PC-9 (cell line): ENCODE measurements at regions not wholly inside any gene's neighbourhood (a gene's known extent, or its start where the extent isn't known, plus 50 kb on each side); places are given as distances from the start of the nearest gene placed in this dataset.

Experiments used
- BruUV-seq: library from RNA; stranded (reverse); fragments of 400-500 nt; replicated peaks from 2 replicates; lab custom pipeline; 2021; lab: Mats Ljungman, UMichigan
- CTCF ChIA-PET: fragments of 300-600 bp; sonication (Branson Sonifier 250); formaldehyde crosslinking; loops from one replicate; lab custom pipeline; 2022; ENCODE audit warnings: antibody characterized with exemption; lab: Charles Lee
- POLR2A ChIA-PET: fragments of 300-600 bp; sonication (Branson Sonifier 250); formaldehyde crosslinking; loops from one replicate; lab custom pipeline; 2022; ENCODE audit warnings: antibody characterized with exemption; ENCODE audit not compliant: unreplicated experiment; lab: Charles Lee
- DNase-seq, 2 experiments: peaks; one replicate each; pipeline versions ENCODE4 v3.0.0 to v3.0.0-alpha.2; 2015 to 2022; ENCODE audit warnings: mixed read lengths in 1 of 2
- H2AFZ ChIP-seq: fragments of 200-600 bp; sonication (generic); 2 replicates; pipeline ENCODE4 v1.8.1; 2017; ENCODE audit warnings: antibody characterized with exemption
- H3F3A ChIP-seq: fragments of 200-600 bp; sonication (generic); 2 replicates; pipeline ENCODE4 v1.8.1; 2017; ENCODE audit warnings: antibody characterized with exemption, mild to moderate bottlenecking, low read depth; ENCODE audit not compliant: insufficient read depth
- H3K27ac ChIP-seq: fragments of 200-600 bp; sonication (generic); 2 replicates; pipeline ENCODE4 v1.6.1; 2016; ENCODE audit warnings: mixed run types
- H3K27me3 ChIP-seq: fragments of 200-600 bp; sonication (generic); 2 replicates; pipeline ENCODE4 v1.6.1; 2016; ENCODE audit warnings: low read depth, mixed run types; ENCODE audit not compliant: insufficient read depth
- H3K36me3 ChIP-seq: fragments of 200-600 bp; sonication (generic); 2 replicates; pipeline ENCODE4 v1.6.1; 2016; ENCODE audit warnings: low read depth, mixed run types
- H3K4me1 ChIP-seq: fragments of 200-600 bp; sonication (generic); replicated peaks from 2 replicates; pipeline ENCODE4 v1.6.1; 2016; ENCODE audit warnings: mixed run types; ENCODE audit not compliant: insufficient read depth
- H3K4me2 ChIP-seq: fragments of 200-600 bp; sonication (generic); 2 replicates; pipeline ENCODE4 v1.6.1; 2017; ENCODE audit warnings: mixed run types
- H3K4me3 ChIP-seq: fragments of 200-600 bp; sonication (generic); 2 replicates; pipeline ENCODE4 v1.6.1; 2016; ENCODE audit warnings: mixed run types
- H3K79me2 ChIP-seq: fragments of 200-600 bp; sonication (generic); 2 replicates; pipeline ENCODE4 v1.6.1; 2017; ENCODE audit warnings: low read depth, mixed run types
- H3K9me2 ChIP-seq: fragments of 200-600 bp; sonication (generic); 2 replicates; pipeline ENCODE4 v1.8.1; 2017; ENCODE audit warnings: mild to moderate bottlenecking; ENCODE audit not compliant: insufficient read depth
- H3K9me3 ChIP-seq: fragments of 200-600 bp; sonication (generic); 2 replicates; pipeline ENCODE4 v1.8.1; 2016; ENCODE audit warnings: low read depth; ENCODE audit not compliant: insufficient read depth
- H4K20me1 ChIP-seq: fragments of 200-600 bp; sonication (generic); 2 replicates; pipeline ENCODE4 v1.8.1; 2017; ENCODE audit not compliant: insufficient read depth
- CTCF ChIP-seq: fragments of 200-600 bp; sonication (generic); conservative IDR thresholded peaks from 2 replicates; pipeline ENCODE4 v1.6.1; 2017; ENCODE audit warnings: mixed run types, antibody characterized with exemption, mild to moderate bottlenecking, moderate library complexity
- EZH2 ChIP-seq: fragments of 200-600 bp; sonication (generic); IDR thresholded peaks from 2 replicates; pipeline ENCODE4 v1.8.0; 2017; ENCODE audit warnings: antibody characterized with exemption, low read depth
- intact Hi-C: fragments of 100-400 bp; cut with micrococcal nuclease; formaldehyde crosslinking; loops from one replicate; pipeline ENCODE4 v1.10.0; 2022; ENCODE audit not compliant: unreplicated experiment

- H3K4me3 ChIP-seq, result no peak overlapping the region
- no peaks in the 10 kb centered on the region for H3F3A ChIP-seq
- intact Hi-C loops, result no loop called here
- H3K9me2 ChIP-seq, result no peaks in the 10 kb centered on the region
- no peaks in the 10 kb centered on the region for H3K9me3 ChIP-seq
- TF ChIP-seq EZH2 (no peak), CTCF (no peak)
- peaks cover 18% of the 10 kb centered on the region; the same call in 1 of the 2 replicates for H3K27me3 ChIP-seq
- no peak overlapping the region for H3K4me2 ChIP-seq
- H2AFZ ChIP-seq, result no peak overlapping the region
- ChIA-PET CTCF (no interaction called here), POLR2A (no interaction called here)
- H3K79me2 ChIP-seq, result no peaks in the 10 kb centered on the region
- no peaks in the 10 kb centered on the region for H3K36me3 ChIP-seq
- BruUV-seq, result no TSS peak
- no peak for DNase-seq
- no peak overlapping the region for H3K27ac ChIP-seq
- no peaks in the 10 kb centered on the region for H4K20me1 ChIP-seq
- no peaks in the 10 kb centered on the region for H3K4me1 ChIP-seq
Observed at GRCh38 chr10:128456271-128456670, 330.0 kb upstream of the MKI67 start.

DNA sequence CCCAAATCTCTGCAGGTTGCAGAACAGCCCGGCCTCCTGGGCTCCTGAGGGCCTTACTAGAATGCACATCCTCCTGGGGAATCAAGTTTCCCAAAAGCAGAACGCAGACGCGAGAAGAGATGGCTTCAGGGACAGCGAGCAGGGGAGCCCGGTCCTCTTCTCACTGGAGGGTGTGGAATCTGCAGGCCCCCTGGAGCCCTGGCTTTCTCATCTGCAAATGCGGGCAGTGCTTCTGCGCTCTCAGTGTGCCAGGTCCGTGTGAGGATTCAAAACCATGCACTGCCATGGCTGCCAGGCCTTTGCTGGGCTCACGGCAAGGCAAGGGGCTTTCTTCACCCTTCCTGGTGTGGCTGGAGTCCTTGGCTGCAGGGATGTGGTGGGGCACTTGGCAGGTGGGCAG is 330.9 kb upstream of the MKI67 start:
- no peaks in the 10 kb centered on the region for H3K36me3 ChIP-seq
- no peaks in the 10 kb centered on the region for H4K20me1 ChIP-seq
- ChIA-PET CTCF (no interaction called here), POLR2A (no interaction called here)
- H3K79me2 ChIP-seq, result no peaks in the 10 kb centered on the region
- no peaks in the 10 kb centered on the region for H3F3A ChIP-seq
- BruUV-seq, result no TSS peak
- no peak overlapping the region for H3K4me3 ChIP-seq
- DNase-seq, result no peak
- H3K9me2 ChIP-seq, result no peaks in the 10 kb centered on the region
- intact Hi-C loops, result no loop called here
- H2AFZ ChIP-seq, result no peak overlapping the region
- H3K27me3 ChIP-seq, result peaks cover 21% of the 10 kb centered on the region
- H3K27ac ChIP-seq, result no peak overlapping the region
- no peaks in the 10 kb centered on the region for H3K9me3 ChIP-seq
- H3K4me1 ChIP-seq, result no peaks in the 10 kb centered on the region
- H3K4me2 ChIP-seq, result no peak overlapping the region
- TF ChIP-seq EZH2 (no peak), CTCF (no peak)

- Histone ChIP-seq H3K4me1 (no peaks in the 10 kb centered on the region), H3K9me3 (no peaks in the 10 kb centered on the region), H4K20me1 (no peaks in the 10 kb centered on the region), H3K4me2 (no peak overlapping the region), H3K9me2 (no peaks in the 10 kb centered on the region), H3K27me3 (peaks cover 34% of the 10 kb centered on the region), H3K79me2 (no peaks in the 10 kb centered on the region), H3K4me3 (no peak overlapping the region), H3K36me3 (no peaks in the 10 kb centered on the region), H3F3A (no peaks in the 10 kb centered on the region), H3K27ac (no peak overlapping the region), H2AFZ (no peak overlapping the region)
- ChIA-PET POLR2A (no interaction called here), CTCF (no interaction called here)
- BruUV-seq, result no TSS peak
- DNase-seq, result no peak
- TF ChIP-seq CTCF (no peak), EZH2 (no peak)
- intact Hi-C loops, result no loop called here
Observed at GRCh38 chr10:128461991-128462390, 335.8 kb upstream of the MKI67 start.
